ENCODE measurements at regions not wholly inside any gene's neighbourhood (a gene's known extent, or its start where the extent isn't known, plus 50 kb on each side); places are given as distances from the start of the nearest gene placed in this dataset.
A peak's percentile ranks its signal among the peaks of the same experiment; 100 is the strongest.
"Not testable (repeated sequence)": the region's sequence is repeated elsewhere in the genome, so short reads cannot be mapped to it uniquely, and the experiment has no call there.

DNA sequence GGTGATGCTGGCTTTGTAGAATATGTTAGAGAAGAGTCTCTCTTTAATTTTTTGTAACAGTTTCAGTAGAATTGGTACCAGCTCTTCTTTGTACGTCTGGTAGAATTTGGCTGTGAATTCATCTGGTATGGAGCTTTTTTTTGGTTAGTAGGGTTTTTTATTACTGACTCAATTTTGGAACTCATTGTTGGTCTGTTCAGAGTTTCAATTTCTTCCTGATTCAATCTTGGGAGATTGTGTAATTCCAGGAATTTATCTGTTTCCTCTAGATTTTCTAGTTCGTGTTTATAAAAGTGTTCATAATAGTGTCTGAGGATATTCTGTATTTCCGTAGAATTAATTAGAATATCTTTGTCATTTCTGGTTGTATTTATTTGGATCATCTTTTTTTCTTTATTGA is 943.5 kb downstream of the TRIB2 start:
- H3K4me3 ChIP-seq (ENCODE audit: low read depth, low read length), result no peak overlapping the region
- in situ Hi-C loops (cut with HindIII; ENCODE audit: low sequenced_read_pairs), result no loop called here
- TF ChIP-seq CTCF (IDR thresholded peaks at IDR 0.05; ENCODE audit: low read depth, low read length, missing control alignments), result no peak
- DNase-seq (ENCODE audit: low read depth), result no peak

- no peak for TF ChIP-seq CTCF (IDR thresholded peaks at IDR 0.05; ENCODE audit: low read depth, low read length, missing control alignments)
- in situ Hi-C loops (cut with HindIII; ENCODE audit: low sequenced_read_pairs), result no loop called here
- H3K4me3 ChIP-seq (ENCODE audit: low read depth, low read length), result no peak overlapping the region
- no peak for DNase-seq (ENCODE audit: low read depth)
Measured at GRCh38 chr2:13662055-13662454, 945.3 kb downstream of the TRIB2 start.

DNA sequence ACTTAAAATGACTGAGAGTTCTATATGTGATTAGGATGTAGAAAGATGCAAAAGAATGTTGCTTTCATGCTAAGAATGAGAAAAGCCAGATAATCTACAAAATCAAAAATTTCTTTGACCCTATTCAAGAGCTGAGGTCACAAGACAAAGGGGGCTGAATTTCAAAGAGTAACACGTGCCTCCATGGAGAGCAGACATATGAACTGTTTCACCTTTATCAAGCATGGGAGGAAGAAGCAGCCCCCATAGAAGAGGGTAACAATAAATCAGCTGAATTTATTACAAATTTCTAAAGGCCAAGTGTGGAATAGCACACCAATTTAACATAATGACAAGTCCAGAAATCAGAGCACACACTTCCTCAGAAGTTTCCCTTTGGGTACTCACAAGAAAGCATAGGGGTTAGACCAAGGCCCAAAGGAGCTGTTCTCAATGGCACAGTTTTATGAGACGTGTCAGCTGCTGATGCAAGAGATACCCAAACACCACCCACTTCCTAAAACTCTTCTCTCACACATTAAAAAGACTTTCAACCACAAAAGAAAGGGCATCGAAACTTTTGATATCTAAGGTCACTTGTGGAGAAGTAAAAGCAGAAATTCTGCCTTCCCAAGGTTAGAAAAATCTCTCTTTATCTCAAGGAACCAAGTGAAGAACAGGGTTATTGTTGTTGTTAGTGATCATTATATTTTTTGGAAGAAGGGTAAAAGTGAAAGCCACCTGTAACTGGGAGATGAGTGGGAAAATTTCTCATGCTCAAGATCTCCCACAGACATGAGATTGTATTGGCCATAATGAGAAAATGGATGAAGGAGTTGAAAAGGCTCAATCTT is 950.1 kb downstream of the TRIB2 start:
- no peak for TF ChIP-seq CTCF (IDR thresholded peaks at IDR 0.05; ENCODE audit: low read depth, low read length, missing control alignments)
- no peak for DNase-seq (ENCODE audit: low read depth)
- no peak overlapping the region for H3K4me3 ChIP-seq (ENCODE audit: low read depth, low read length)
- in situ Hi-C loops (cut with HindIII; ENCODE audit: low sequenced_read_pairs), result no loop called here

DNA sequence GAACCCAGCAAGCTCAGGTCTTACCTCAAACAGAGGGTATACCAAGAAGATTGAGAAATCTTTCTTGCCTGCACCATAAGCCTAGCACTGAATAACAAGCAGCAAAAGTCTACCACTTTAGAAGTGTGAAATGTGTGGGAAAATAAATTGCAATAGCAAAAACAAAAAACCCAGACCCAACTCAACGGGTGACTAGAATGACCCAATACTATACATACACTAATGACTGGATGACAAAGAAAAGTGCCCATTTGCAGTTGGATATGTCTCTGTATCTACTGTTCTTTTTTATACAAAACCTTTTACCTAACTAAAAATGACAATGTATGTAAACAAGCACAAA is 950.6 kb downstream of the TRIB2 start:
- in situ Hi-C loops (cut with HindIII; ENCODE audit: low sequenced_read_pairs), result no loop called here
- no peak overlapping the region for H3K4me3 ChIP-seq (ENCODE audit: low read depth, low read length)
- TF ChIP-seq CTCF (IDR thresholded peaks at IDR 0.05; ENCODE audit: low read depth, low read length, missing control alignments), result no peak
- no peak for DNase-seq (ENCODE audit: low read depth)

- DNase-seq (ENCODE audit: low read depth), result no peak
- no peak for TF ChIP-seq CTCF (IDR thresholded peaks at IDR 0.05; ENCODE audit: low read depth, low read length, missing control alignments)
- in situ Hi-C loops (cut with HindIII; ENCODE audit: low sequenced_read_pairs), result no loop called here
- no peak overlapping the region for H3K4me3 ChIP-seq (ENCODE audit: low read depth, low read length)
Measured at GRCh38 chr2:13669607-13670006, 952.9 kb downstream of the TRIB2 start.

GRCh38 chr2:13673821-13674220 is 957.1 kb downstream of the TRIB2 start:
- in situ Hi-C loops (cut with HindIII; ENCODE audit: low sequenced_read_pairs); H3K4me3 ChIP-seq (ENCODE audit: low read depth, low read length); DNase-seq (ENCODE audit: low read depth): not testable (repeated sequence)

- in situ Hi-C loops (cut with HindIII; ENCODE audit: low sequenced_read_pairs), result no loop called here
- no peak for TF ChIP-seq CTCF (IDR thresholded peaks at IDR 0.05; ENCODE audit: low read depth, low read length, missing control alignments)
- peak; percentile 13 for DNase-seq (ENCODE audit: low read depth)
- no peak overlapping the region for H3K4me3 ChIP-seq (ENCODE audit: low read depth, low read length)
Measured at GRCh38 chr2:13676269-13676668, 956.2 kb upstream of the LRATD1 start.

Measured in astrocyte of the cerebellum (primary cell).